SK-N-SH treated with all-trans-retinoic acid at 6 μM for 48 hours (cell line): ENCODE measurements at regions not wholly inside any gene's neighbourhood (a gene's known extent, or its start where the extent isn't known, plus 50 kb on each side); places are given as distances from the start of the nearest gene placed in this dataset.

Experiments
- ARNTL ChIP-seq: fragments of 450-650 bp; formaldehyde crosslinking; IDR thresholded peaks from 2 replicates; pipeline ENCODE4 v1.5.0; 2020; ENCODE audit warnings: low read depth, mild to moderate bottlenecking, moderate library complexity, borderline replicate concordance
- BACH2 ChIP-seq: fragments of 250-450 bp; sonication (Bioruptor Pico); IDR thresholded peaks from 2 replicates; pipeline ENCODE4 v1.9.0; 2021; ENCODE audit warnings: mild to moderate bottlenecking, borderline replicate concordance
- CSDC2 ChIP-seq: fragments of 250-450 bp; sonication (Bioruptor Pico); IDR thresholded peaks from 2 replicates; pipeline ENCODE4 v1.5.0; 2020; ENCODE audit warnings: mild to moderate bottlenecking, moderate library complexity
- ESRRG ChIP-seq: fragments of 250-450 bp; sonication (Bioruptor Pico); IDR thresholded peaks from 2 replicates; pipeline ENCODE4 v1.6.1; 2021; ENCODE audit warnings: mild to moderate bottlenecking
- OSR1 ChIP-seq: fragments of 250-450 bp; sonication (Bioruptor Pico); IDR thresholded peaks from 2 replicates; pipeline ENCODE4 v1.8.0; 2022; ENCODE audit warnings: moderate library complexity, mild to moderate bottlenecking, inconsistent platforms
- TOX ChIP-seq: fragments of 250-450 bp; sonication (Bioruptor Pico); IDR thresholded peaks from 2 replicates; pipeline ENCODE4 v1.8.0; 2021; ENCODE audit warnings: mild to moderate bottlenecking, moderate library complexity, borderline replicate concordance
- ZC3H10 ChIP-seq: fragments of 250-450 bp; sonication (Bioruptor Pico); IDR thresholded peaks from 2 replicates; pipeline ENCODE4 v1.5.1; 2021; ENCODE audit warnings: mild to moderate bottlenecking, moderate library complexity
- ZFP3 ChIP-seq: fragments of 250-450 bp; sonication (Bioruptor Pico); IDR thresholded peaks from 2 replicates; pipeline ENCODE4 v1.5.0; 2020; ENCODE audit warnings: mild to moderate bottlenecking, moderate library complexity
- ZFP30 ChIP-seq: fragments of 450-650 bp; formaldehyde crosslinking; IDR thresholded peaks from 2 replicates; pipeline ENCODE4 v1.5.0; 2022; ENCODE audit warnings: mild to moderate bottlenecking, moderate library complexity
- ZNF565 ChIP-seq: fragments of 450-650 bp; formaldehyde crosslinking; conservative IDR thresholded peaks from 2 replicates; pipeline ENCODE4 v1.5.0; 2020; ENCODE audit warnings: low read depth, mild to moderate bottlenecking, moderate library complexity
- ZNF8 ChIP-seq: fragments of 450-650 bp; formaldehyde crosslinking; IDR thresholded peaks from 2 replicates; pipeline ENCODE4 v1.5.0; 2020; ENCODE audit warnings: mild to moderate bottlenecking, moderate library complexity
- TF ChIP-seq, protein P1 (sequence below): fragments of 250-450 bp; sonication (Bioruptor Pico); IDR thresholded peaks from 2 replicates; pipeline ENCODE4 v1.5.1; 2020; ENCODE audit warnings: low read depth, mild to moderate bottlenecking, moderate library complexity
- TF ChIP-seq, protein P2 (sequence below): fragments of 250-450 bp; sonication (Bioruptor Pico); IDR thresholded peaks from 2 replicates; pipeline ENCODE4 v1.5.0; 2020; ENCODE audit warnings: mild to moderate bottlenecking, moderate library complexity

- TF ChIP-seq, protein P1, sequence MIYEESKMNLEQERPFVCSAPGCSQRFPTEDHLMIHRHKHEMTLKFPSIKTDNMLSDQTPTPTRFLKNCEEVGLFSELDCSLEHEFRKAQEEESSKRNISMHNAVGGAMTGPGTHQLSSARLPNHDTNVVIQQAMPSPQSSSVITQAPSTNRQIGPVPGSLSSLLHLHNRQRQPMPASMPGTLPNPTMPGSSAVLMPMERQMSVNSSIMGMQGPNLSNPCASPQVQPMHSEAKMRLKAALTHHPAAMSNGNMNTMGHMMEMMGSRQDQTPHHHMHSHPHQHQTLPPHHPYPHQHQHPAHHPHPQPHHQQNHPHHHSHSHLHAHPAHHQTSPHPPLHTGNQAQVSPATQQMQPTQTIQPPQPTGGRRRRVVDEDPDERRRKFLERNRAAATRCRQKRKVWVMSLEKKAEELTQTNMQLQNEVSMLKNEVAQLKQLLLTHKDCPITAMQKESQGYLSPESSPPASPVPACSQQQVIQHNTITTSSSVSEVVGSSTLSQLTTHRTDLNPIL, result no peak
- TF ChIP-seq ARNTL, result no peak
- TF ChIP-seq OSR1, result no peak
- no peak for TF ChIP-seq ZC3H10
- TF ChIP-seq BACH2 (CRISPR knock-in tag), result no peak
- no peak for TF ChIP-seq ZFP3 (CRISPR knock-in tag)
- TF ChIP-seq CSDC2 (CRISPR knock-in tag), result no peak
- no peak for TF ChIP-seq TOX (CRISPR knock-in tag)
- no peak for TF ChIP-seq ZNF8 (CRISPR knock-in tag)
- TF ChIP-seq ZNF565 (CRISPR knock-in tag), result no peak
- TF ChIP-seq ESRRG, result no peak
- TF ChIP-seq, protein P2, sequence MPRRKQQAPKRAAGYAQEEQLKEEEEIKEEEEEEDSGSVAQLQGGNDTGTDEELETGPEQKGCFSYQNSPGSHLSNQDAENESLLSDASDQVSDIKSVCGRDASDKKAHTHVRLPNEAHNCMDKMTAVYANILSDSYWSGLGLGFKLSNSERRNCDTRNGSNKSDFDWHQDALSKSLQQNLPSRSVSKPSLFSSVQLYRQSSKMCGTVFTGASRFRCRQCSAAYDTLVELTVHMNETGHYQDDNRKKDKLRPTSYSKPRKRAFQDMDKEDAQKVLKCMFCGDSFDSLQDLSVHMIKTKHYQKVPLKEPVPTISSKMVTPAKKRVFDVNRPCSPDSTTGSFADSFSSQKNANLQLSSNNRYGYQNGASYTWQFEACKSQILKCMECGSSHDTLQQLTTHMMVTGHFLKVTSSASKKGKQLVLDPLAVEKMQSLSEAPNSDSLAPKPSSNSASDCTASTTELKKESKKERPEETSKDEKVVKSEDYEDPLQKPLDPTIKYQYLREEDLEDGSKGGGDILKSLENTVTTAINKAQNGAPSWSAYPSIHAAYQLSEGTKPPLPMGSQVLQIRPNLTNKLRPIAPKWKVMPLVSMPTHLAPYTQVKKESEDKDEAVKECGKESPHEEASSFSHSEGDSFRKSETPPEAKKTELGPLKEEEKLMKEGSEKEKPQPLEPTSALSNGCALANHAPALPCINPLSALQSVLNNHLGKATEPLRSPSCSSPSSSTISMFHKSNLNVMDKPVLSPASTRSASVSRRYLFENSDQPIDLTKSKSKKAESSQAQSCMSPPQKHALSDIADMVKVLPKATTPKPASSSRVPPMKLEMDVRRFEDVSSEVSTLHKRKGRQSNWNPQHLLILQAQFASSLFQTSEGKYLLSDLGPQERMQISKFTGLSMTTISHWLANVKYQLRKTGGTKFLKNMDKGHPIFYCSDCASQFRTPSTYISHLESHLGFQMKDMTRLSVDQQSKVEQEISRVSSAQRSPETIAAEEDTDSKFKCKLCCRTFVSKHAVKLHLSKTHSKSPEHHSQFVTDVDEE (CRISPR knock-in tag), result no peak
- TF ChIP-seq ZFP30 (CRISPR knock-in tag), result no peak
These were observed 974.4 kb downstream of the NXPH1 start for GRCh38 chr7:9407816-9408215.
